ENCODE measurements at regions not wholly inside any gene's neighbourhood (a gene's known extent, or its start where the extent isn't known, plus 50 kb on each side); places are given as distances from the start of the nearest gene placed in this dataset.

- H3K27ac Mint-ChIP-seq, result no peak overlapping the region
- CTCF ChIA-PET, result no interaction called here
These were observed 449.2 kb downstream of the SIPA1L2 start for GRCh38 chr1:232180779-232181136.

GRCh38 chr1:232179896-232180778 lies 449.8 kb downstream of the SIPA1L2 start:
- peaks cover 71% of the 10 kb centered on the region for H3K36me3 Mint-ChIP-seq
- DNase-seq (ENCODE audit: low spot score) (no peak), ATAC-seq (peak; percentile 68)
- no peaks in the 10 kb centered on the region for H3K27me3 Mint-ChIP-seq (ENCODE audit: low read depth)
- peaks cover 31% of the 10 kb centered on the region for H3K4me1 Mint-ChIP-seq
- ChIA-PET CTCF (no interaction called here), POLR2A (no interaction called here)
- no peak overlapping the region for H3K4me3 Mint-ChIP-seq
- H3K27ac Mint-ChIP-seq, result peak overlapping the region; percentile 61
- H3K9me3 Mint-ChIP-seq, result no peaks in the 10 kb centered on the region
- 0 out of 2 replicates have a peak, but pooled peaks have one; percentile 20 for TF ChIP-seq USF1 (CRISPR knock-in tag; IDR thresholded peaks at IDR 0.05)
- TF ChIP-seq, protein P1, sequence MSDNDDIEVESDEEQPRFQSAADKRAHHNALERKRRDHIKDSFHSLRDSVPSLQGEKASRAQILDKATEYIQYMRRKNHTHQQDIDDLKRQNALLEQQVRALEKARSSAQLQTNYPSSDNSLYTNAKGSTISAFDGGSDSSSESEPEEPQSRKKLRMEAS (CRISPR knock-in tag; IDR thresholded peaks at IDR 0.05), result 0 out of 2 replicates have a peak, but pooled peaks have one; percentile 42
- TF ChIP-seq FOXK1 (CRISPR knock-in tag; IDR thresholded peaks at IDR 0.05), result peak; percentile 25; the same call in 1 of the 2 replicates
- TF ChIP-seq USF2 (CRISPR knock-in tag; IDR thresholded peaks at IDR 0.05), result 0 out of 2 replicates have a peak, but pooled peaks have one; percentile 5
- no peak for TF ChIP-seq ATF1 (CRISPR knock-in tag; IDR thresholded peaks at IDR 0.05)
- TF ChIP-seq, protein P2, sequence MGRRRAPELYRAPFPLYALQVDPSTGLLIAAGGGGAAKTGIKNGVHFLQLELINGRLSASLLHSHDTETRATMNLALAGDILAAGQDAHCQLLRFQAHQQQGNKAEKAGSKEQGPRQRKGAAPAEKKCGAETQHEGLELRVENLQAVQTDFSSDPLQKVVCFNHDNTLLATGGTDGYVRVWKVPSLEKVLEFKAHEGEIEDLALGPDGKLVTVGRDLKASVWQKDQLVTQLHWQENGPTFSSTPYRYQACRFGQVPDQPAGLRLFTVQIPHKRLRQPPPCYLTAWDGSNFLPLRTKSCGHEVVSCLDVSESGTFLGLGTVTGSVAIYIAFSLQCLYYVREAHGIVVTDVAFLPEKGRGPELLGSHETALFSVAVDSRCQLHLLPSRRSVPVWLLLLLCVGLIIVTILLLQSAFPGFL (CRISPR knock-in tag; IDR thresholded peaks at IDR 0.05; ENCODE audit: borderline replicate concordance), result no peak
- TF ChIP-seq NFE2L1 (CRISPR knock-in tag; IDR thresholded peaks at IDR 0.05), result no peak
- TF ChIP-seq ZNF121 (CRISPR knock-in tag; IDR thresholded peaks at IDR 0.05), result peak; percentile 17; the same call in 1 of the 2 replicates
- peak; percentile 41; the same call in 1 of the 2 replicates for TF ChIP-seq FOXP1 (CRISPR knock-in tag; IDR thresholded peaks at IDR 0.05; ENCODE audit: borderline replicate concordance)

More at GRCh38 chr1:232180779-232181136, 449.2 kb downstream of the SIPA1L2 start:
- no peak for TF ChIP-seq ZNF532 (CRISPR knock-in tag; IDR thresholded peaks at IDR 0.05; ENCODE audit: borderline replicate concordance)
- no peak for TF ChIP-seq IRF2 (CRISPR knock-in tag; IDR thresholded peaks at IDR 0.05; ENCODE audit: borderline replicate concordance, low read depth)
- TF ChIP-seq, protein P3, sequence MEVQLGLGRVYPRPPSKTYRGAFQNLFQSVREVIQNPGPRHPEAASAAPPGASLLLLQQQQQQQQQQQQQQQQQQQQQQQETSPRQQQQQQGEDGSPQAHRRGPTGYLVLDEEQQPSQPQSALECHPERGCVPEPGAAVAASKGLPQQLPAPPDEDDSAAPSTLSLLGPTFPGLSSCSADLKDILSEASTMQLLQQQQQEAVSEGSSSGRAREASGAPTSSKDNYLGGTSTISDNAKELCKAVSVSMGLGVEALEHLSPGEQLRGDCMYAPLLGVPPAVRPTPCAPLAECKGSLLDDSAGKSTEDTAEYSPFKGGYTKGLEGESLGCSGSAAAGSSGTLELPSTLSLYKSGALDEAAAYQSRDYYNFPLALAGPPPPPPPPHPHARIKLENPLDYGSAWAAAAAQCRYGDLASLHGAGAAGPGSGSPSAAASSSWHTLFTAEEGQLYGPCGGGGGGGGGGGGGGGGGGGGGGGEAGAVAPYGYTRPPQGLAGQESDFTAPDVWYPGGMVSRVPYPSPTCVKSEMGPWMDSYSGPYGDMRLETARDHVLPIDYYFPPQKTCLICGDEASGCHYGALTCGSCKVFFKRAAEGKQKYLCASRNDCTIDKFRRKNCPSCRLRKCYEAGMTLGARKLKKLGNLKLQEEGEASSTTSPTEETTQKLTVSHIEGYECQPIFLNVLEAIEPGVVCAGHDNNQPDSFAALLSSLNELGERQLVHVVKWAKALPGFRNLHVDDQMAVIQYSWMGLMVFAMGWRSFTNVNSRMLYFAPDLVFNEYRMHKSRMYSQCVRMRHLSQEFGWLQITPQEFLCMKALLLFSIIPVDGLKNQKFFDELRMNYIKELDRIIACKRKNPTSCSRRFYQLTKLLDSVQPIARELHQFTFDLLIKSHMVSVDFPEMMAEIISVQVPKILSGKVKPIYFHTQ (CRISPR knock-in tag; IDR thresholded peaks at IDR 0.05), result no peak
- DNase-seq (ENCODE audit: low spot score) (no peak), ATAC-seq (no peak; the same call in 1 of the 2 replicates)
- peaks cover 31% of the 10 kb centered on the region for H3K4me1 Mint-ChIP-seq
- H3K36me3 Mint-ChIP-seq, result peaks cover 71% of the 10 kb centered on the region
- H3K4me3 Mint-ChIP-seq, result no peak overlapping the region
- H3K27me3 Mint-ChIP-seq (ENCODE audit: low read depth), result no peaks in the 10 kb centered on the region
- POLR2A ChIA-PET, result no interaction called here
- H3K9me3 Mint-ChIP-seq, result no peaks in the 10 kb centered on the region
